ENCODE measurements at regions not wholly inside any gene's neighbourhood (a gene's known extent, or its start where the extent isn't known, plus 50 kb on each side); places are given as distances from the start of the nearest gene placed in this dataset.
"Not testable (repeated sequence)": the region's sequence is repeated elsewhere in the genome, so short reads cannot be mapped to it uniquely, and the experiment has no call there.

DNA sequence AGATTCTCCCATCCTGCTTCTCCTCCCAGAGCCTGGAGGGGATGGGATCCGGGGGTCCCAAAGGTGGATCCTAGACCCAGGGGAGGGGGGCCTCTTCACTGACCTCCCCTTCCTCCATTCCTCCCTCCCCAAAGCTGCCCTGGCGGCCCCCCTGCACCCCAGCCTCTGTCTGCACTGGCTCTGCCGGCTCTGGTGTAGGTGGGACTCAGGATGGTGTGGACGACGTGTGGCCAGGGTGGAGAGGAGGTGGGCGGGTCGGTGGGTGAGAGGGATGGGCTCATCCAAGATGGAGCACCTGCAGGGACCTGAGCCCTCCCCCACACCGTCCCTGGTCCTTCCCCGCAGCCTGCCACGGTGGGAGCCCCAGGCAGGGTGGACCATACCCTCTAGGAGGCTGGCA is 355.6 kb downstream of the TMEM121 start:
- not testable (repeated sequence) for DNase-seq

DNA sequence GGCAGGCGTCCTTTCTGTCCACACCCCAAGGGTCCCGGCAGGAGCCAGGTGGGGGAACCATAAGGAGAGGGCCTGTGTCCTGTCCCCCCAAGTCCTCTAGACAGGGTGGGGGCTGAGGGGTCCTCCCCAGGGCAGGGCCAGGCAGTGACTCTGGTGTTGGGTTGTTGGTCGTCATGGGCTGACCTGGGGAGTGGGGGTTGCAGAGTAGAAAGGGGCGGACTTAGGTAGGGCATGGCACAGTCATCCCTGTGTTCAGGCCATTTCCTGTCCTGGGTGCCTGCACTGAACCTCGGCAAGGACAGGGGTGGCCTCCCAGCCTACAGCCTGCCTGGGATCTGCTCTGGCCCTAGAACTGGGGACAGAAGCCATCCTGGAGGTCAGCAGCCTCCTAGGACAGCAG is 356.2 kb downstream of the TMEM121 start:
- no peak for DNase-seq

DNA sequence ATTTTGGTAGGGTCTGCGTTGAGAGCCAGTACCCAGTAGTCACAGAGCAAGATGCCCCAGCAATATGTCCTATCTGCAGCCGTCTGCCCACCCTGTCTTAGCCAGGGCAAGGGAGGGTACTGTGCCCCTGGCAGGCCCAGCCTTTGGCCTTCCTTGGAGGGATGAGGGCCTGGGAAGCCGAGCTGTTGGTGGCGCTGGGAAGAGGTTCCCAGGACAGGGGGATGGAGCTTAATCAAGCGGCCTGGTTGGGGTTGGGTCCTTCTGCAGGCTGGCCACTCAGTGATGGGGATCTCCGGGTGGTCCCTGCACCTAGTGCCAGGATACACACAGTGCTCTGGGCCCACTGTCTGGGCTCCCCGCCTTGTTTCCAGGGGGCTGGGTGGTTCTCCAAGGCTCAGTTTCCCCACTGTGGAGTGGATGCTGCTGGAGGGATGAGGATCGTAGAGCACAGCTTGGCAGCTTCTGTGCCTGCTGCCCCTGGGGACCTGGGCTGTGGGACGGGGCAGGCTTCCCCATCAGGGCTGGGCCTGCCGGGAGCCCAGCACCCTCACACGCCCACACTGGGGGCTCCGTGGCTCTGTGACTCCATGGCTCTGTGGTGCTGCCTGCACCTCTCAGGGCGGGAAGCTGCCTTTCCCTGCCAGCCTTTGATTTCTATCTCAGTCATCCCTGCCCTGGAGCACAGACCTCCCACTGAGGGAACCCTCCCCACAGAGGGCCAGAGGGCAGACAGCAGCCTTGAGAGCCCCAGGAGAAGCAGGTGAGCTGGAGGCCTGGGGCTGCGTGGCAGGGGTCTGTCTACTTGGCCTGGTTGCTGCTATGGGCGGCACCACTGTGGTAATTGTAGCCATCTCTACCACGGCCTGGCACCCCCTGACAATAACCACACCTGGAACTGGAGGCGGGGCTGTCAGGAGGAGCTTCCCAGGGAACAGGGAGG is 357.0 kb downstream of the TMEM121 start:
- no peak for DNase-seq

DNA sequence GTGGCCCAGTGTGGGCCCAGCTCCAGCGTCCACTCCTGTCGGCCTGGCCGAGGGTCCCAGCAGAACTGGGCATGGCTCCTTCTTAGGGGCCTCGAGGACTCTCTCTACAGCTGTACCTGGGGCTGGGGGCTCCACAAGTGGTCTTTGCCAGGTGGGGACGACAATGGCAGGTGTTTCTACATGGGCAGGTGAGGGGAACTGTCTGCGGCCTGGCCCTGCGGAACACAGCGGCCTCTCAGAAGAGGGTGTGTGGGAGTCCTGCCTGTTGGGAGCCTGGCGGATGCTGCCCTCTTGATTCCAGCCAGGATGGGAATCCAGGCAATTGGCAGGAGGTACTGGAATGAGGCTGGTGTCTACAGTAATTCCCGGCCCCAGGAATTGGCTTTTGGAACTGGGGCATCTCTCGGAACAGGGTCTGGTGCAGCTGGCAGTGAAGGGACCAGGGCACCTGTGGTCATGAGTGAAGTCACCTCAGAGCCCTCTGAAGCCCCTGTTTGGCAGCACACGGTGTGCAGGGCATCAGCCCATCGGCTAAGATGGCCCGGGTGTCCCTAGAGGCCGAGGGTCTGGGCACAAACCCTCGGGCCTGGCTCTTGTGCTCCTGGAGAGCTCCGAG is 357.9 kb downstream of the TMEM121 start:
- not testable (repeated sequence) for DNase-seq

DNA sequence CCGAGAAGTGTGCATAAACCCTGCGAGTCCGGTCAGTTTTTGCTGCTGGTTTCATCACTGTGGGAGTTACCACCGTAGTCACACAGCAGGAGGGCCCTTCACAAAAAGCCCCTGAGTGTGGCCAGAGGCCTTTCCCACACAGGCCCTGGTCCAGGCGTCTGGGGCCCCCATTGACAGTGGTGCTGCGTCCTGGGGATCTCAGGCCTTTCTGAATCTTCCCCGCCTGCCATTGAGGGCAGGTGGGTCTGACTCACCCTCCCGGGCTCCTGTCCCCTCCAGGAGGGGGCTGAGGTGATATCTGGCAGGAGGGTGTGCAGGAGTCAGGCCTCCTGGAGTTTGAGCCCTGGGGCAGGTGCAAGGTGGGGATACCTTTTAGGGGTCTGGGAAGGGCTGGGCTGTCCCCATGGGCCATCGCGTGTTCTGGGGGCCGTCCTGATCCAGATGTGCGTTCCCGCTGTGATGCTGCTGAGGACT is 358.5 kb downstream of the TMEM121 start:
- DNase-seq: no peak

DNA sequence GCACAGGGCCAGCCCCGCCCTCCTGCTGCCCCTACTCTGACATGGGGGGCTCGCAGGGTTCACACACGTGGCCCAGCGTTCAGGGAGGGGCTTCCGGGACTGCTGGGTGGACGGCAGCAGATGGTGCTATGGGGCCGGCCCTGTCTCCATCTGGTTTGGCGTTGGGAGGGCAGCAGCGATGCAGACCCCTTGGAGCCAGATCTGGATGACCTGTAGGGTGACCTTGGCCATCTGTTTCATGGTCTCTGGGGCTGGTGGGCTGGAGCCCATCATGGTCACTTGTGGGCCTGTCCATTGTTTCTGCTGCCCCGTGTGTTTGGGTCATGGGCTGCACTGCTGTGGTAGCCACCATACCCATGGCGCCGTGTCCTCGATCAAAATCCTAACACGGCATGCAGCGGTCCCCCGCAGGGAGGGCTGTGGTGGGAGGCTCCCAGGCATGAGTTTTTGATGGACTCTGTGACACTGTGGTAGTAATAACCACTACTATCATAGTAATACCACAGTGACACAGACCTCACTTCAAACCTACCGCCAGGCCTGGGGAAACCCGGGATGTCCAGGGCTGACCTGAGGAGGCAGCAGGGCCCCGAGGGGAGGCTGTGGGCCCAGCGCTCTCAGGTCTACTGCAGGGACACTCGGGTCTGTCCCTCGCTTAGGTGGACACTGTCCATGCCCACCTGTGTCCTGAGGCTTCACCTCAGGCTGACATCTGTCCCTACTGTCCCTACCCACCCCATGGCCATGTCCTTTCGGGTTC is 359.4 kb downstream of the TMEM121 start:
- DNase-seq: no peak

DNA sequence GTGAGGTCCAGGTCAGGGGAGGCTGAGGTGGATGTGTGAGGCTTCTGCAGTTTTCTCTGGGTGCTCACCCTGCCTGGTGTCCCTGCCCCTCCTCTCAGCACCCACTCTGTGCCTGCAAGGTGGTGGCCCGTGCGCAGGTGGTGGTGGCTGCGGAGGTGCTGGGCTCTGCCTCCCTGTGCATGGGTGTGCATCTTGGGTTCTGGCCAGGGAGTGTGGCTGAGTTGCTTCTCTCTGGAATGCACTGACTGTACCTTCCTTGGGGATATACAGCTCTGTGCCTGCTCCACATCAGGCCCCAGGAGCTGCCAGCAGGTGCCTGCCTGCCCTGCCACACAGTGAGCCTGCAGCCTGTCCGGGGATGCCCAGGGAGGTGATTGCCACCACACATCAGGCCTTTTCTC is 360.4 kb downstream of the TMEM121 start:
- DNase-seq: not testable (repeated sequence)

DNA sequence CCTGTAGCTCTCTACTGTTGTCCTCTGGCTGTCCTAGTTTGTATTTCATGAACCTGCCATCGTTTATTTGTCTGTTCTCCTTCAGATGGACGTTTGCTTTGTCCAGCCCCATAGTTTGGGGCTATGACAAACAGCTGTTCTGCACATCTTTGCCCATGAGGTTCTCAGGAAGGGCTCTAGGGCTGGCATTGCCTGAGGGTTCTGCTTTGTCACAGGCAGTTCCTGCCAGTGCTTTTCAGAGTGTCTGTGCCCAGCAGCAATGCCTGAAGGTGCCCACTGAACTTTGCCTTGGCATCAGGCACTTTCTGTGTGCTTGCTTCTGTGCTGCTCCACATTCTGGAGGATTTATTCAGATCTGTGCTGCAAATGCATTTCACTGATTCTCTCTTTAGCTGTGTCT is 361.3 kb downstream of the TMEM121 start:
- no peak for DNase-seq

DNA sequence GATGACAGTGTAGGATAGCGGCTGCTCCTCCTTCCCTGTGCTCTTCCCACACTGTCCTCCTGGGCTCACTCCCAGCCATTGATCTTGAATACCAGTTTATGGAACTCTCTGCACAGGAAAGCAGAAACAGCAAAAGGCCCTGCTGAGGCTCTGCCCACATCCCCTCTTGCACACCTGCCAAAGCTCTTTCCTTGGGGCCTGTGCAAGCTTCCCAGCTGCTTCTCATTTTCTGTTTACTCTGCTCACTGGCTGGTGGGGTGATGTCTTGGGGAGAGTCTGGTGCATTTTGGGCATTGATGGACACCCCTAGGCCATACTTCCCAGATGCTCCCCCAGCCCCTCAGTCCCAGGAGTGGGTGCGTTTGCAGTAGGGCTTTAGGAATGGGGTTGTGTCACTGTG is 361.8 kb downstream of the TMEM121 start:
- DNase-seq: no peak

DNA sequence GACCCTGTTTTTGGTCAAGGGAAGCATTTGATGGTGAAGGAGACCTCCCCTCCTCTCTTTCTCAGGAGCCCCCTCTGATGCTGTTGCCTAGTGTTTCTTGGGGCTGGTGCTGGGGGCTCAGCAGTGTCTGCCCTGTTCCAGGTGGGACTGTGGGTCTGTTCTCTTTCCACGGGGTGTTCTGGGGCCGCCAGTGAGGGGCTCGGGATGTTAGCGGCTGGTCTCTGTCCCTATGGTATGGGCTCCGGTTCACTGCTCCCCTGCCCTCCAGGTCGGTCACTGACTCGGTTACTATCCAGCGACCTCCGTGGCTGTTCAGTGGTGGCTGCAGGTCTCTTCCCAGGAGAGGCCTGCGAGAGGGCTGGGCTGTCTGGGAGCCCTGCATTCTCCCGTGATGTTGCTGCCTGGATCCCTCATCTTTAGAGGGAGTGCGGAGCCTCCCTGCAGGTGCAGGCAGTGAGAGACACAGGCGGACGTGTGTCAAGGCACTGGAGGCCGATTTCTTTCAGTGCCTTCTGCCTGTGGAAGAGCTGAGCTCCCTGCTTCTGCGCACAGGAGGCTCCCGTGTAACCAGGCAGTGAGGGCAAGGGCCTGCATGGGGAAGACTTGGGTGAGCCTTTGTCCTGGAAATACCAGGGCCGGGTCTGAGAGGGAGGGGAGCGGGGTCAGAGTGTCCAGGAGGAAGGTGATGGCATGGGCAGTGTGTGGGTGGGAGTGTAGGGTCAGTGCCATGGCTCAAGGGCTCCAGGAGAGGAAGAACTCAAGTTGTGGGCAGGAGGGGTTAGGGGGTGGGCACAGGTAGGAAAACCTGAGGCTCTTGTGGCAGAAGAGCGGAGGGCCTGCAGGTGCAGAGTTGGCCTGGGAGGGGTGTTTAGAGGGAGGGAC is 362.6 kb downstream of the TMEM121 start:
- no peak for DNase-seq

DNA sequence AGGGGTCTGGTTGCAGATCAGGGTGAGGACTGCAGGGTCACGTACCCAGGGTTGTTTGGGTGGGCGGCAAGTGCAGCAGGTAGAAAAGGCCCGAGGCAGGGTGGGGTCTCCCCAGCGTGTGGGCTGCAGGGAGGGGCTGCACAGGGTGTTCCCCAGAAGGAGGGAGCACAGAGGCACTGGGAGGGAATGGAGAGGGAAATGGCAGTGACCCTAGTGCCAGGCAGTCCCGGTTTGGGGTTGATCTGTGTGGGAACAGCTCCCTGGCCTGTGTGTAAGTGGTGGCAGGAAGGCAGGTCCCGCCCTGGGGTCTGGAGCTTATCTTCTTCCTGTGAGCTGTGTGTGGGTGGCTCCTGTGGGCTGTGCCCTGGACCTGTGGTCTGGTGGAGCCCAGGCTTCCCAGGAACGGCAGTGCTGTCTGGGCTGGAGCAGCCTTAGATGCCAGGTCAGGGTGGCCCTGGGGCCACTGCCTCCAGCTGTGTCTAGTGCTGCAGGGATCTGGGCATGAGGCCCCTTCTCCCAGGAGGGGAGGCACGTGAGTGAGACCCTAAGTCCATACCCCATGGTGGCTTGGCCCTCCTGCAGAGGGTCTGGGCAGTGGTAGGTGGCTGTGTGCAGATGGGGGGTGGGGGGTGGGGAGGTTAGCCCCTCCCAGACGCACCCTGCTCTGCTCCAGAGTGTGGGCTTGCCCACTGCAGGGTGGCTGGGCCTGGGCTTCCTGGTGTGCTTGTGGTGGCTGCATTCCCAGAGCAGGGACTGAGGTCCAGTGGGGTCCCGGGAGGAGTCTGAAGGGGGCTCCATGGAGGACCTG is 363.5 kb downstream of the TMEM121 start:
- no peak for DNase-seq

DNA sequence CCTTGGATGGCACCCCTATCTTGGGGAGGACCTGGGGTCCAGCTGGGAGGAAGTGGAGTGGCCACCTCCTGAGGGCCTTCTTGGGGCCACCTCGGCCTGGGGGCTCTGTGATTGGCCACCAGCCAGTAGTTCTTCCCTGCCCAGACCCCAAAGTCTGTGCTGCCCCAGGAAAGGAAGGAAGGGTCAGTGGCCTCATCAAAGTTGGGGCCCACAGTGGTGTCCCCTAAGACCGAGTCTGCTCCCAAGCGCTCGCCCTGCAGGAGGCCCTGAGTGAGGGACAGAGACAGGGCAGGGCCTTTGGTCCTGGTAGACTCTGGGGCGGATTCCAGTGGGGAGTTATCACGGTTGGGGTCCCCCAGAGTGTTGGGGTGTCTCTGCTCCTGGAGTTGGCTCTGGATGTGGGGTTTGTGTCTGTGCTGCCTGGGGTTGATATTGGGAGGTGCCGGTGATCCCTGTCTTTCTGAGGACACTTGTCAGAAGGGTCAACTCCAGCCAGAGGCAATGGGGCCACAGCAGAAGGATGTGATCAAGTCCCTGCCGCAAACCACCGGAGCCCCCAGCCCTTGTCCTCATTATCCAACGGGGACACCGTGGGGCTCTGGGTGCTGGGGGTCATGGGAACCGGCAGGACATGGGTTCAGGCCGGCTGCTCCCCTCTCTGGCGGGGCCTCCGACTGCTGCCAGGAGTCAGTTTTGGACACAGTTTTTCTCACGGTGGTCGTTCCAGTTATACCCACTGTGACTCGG is 364.3 kb downstream of the TMEM121 start:
- DNase-seq: no peak

DNA sequence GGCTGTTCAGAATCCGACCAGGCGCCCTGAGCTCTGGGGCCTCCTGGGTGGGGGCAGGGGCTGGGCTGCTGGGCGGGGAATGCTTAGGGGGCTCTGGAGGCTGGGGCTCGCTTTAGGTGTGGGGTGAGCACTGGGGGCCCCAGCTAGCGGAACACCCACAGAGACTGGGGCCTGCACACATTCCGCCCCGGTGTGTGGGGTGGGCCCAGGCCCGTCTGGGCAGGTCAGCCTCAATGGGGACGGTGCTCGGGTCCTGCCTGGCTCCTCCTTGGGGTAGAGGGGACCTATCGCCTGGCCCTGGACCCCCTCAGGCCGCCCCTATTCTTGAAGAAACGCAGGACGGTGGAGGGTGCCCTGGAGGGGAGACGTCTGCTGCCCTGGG is 364.8 kb downstream of the TMEM121 start:
- DNase-seq: no peak

DNA sequence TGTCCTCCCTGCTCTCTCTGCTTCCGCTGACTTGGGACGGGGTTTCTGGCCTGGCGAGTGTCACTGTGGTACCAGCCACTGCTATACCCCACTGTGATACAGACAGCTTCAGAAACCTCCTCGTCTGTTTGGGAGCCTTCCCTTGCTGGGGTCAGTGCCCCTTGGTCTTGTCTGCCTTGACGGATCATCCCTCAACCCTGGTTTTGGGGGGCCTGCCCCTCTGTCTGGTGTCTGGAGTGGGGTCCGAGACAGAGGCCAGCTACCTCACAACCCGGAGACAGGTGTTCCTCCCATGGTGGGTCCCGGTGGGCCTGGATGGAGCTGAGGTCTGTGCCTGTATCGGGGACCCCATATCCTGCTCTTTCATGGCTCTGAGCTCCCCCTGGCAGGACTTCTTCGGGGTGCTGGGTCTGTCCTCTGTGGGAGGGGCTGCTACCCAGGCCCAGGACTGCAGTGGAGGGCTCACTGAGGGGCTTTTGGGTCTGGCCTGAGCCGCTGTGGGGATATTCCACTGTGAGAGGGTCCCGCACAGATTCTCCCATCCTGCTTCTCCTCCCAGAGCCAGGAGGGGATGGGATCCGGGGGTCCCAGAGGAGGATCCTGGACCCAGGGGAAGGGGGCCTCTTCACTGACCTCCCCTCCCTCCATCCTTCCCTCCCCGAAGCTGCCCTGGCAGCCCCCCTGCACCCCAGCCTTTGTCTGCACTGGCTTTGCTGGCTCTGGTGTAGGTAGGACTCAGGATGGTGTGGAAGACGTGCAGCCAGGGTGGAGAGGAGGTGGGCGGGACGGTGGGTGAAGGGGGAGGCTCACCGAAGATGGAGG is 365.5 kb downstream of the TMEM121 start:
- no peak for DNase-seq

DNA sequence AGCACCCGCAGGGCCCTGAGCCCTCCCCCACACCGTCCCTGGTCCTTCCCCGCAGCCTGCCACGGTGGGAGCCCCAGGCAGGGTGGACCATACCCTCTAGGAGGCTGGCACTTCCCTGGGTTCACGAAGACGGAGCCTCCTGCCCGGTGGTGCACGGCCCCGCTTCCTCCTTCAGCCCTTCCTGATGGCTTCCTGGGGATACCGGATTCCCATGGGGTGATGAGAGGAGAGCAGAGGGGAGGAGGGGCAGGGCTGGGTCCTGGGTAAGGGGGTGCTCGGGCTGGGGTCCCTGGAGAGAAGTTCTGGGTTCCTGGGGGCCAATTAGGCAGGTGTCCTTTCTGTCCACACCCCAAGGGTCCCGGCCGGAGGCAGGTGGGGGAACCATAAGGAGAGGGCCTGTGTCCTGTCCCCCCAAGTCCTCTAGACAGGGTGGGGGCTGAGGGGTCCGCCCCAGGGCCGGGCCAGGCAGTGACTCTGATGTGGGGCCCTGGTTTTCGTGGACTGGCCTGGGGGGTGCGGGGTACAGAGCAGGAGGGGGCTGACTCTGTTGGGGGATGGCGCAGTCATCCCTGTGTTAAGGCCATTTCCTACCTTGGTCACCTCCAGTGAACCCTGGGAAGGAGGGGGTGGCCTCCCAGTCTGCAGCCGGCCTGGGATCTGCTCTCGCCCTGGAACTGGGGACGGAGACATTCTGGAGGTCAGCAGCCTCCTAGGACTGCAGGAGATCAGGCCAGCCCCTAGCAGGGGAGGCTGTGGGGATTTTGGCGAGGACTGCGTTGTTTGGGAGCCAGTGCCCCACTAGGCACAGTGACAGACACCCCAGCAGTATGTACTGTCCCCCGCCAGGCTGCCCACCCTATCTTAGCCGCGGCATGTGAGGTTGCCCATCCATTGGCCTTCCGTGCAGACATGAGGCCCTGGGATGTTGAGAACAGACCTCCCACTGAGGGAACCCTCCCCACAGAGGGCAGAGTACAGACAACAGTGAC is 366.4 kb downstream of the TMEM121 start:
- not testable (repeated sequence) for DNase-seq

DNA sequence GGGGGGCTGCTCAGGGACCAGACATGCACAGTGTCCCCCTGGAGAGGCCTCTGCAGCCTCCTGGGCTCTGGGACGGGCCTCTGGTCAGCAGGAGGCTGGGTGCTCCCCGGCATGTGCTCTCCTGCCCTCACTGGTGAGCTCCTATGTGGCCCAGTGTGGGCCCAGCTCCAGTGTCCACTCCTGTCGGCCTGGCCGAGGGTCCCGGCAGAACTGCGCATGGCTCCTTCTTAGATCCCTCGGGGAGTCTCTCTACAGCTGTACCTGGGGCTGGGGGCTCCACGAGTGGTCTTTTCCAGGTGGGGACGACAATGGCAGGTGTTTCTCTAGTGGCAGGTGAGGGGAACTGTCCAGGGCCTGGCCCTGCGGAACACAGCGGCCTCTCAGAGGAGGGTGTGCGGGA is 367.3 kb downstream of the TMEM121 start:
- DNase-seq: not testable (repeated sequence)

DNA sequence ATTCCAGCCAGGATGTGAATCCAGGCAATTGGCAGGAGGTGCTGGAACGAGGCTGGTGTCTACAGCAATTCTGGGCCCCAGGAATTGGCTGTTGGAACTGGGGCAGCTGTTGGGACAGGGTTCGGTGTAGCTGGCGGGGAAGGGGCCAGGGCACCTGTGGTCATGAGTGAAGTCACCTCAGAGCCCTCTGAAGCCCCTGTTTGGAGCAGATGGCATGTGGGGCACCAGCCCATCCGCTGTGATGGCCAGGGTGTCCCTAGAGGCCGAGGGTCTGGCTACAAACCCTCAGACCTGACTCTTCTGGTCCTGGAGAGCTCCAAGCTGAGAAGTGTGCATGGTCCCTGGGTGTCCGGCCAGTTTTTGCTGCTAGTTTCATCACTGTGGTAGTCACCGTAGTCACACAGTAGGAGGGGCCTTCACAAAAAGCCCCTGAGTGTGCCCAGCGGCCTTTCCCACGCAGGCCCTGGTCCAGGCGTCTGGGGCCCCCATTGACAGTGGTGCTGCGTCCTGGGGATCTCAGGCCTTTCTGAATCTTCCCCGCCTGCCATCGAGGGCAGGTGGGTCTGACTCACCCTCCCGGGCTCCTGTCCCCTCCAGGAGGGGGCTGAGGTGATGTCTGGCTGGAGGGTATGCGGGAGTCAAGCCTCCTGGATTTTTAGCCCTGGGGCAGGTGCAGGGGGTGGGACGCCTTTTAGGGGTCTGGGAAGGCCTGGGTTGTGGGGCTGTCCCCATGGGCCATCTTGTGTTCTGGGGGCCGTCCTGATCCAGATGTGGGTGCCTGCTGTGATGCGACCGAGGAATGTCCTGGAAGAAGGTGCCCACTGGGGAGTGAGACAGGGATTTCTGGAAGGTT is 368.0 kb downstream of the TMEM121 start:
- DNase-seq: no peak
